NAMALWA (cell line): ENCODE measurements at regions not wholly inside any gene's neighbourhood (a gene's known extent, or its start where the extent isn't known, plus 50 kb on each side); places are given as distances from the start of the nearest gene placed in this dataset.

Experiments
- DNase-seq: peaks from one replicate; pipeline ENCODE4 v3.0.0-alpha.2; 2015; ENCODE audit warnings: low spot score

DNA sequence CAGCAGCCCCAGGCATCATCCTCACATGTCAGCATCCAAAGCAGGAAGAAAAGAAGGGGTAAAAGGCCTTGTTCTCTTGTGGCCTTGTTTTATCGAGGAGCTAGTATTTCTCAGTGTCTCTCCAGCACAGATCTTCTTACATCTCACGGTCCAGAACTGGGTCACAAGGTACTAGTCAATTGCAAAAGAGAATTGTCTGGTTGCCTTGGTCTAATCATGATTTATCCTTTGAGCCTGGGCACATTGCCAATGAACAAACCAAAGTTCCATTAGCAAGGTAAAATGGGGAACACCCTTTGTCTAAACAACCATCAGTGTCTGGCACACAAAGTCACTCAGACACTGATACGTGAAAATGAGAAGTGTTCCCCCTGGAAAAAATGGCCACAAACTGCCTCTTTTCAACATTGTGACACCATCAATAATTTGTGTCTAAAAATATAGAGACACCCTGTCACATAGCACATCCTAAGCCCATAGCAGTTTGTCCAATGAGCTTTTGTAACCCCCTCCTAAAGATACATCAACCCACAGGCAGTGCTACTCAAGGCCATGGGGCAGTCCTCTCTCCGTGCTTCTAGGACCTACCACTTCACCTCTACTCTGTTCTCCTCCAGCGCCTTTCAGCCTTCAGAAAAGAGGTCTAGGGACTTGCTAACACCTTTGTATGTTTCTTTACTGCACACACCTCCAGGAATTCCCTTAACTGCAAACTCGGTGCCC, 534.4 kb downstream of the MID1IP1 start:
- no peak for DNase-seq

DNA sequence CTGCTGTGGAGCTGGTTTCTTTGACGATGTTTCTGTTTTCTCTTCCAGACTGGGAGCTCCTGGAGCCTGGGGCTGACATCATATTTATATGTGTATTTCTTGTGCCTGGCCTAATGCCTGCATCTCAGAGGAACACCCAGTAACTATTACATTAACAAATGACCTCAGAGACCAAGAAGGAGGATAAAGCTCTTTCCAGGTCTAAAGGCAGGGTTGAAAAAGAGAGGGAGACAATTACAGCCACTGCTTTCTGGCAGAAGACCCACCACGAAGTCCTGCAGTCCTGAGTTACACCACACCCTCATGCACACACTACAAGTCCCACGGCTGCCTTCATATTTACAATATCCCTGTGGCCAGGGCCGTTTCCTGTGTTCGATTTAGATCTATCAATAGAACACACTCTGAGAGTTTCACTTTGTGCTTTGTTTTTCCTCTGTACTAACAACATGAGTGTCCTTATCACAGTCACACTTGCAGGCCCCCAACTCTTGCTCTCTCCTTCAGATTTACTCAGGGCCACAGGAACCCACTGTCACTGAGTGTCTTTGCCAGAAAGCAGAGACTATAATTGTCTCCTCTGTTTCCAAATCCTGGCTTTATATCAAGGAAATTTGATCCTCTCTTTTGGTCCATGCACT, 535.5 kb downstream of the MID1IP1 start:
- DNase-seq, result peak; percentile 17

DNA sequence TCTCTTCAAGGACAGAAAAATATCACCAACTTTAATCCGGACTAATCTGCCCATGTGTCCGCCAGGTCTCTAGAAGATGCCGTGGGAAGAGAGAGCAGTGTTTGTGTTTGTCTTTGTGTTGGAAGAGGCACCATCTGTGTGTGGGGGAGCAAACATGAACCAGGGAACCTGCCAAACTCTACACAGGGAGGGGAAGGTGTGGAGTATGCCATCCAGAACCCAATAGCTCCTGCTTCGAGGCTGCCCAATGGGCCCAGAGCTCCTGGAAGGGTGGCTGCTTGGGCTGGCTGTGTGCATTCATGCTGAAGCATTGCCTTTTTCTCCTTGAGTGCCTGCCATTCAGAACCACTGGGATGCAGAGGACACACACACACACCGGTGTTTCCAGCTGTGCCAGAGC, 536.2 kb downstream of the MID1IP1 start:
- DNase-seq, result no peak

DNA sequence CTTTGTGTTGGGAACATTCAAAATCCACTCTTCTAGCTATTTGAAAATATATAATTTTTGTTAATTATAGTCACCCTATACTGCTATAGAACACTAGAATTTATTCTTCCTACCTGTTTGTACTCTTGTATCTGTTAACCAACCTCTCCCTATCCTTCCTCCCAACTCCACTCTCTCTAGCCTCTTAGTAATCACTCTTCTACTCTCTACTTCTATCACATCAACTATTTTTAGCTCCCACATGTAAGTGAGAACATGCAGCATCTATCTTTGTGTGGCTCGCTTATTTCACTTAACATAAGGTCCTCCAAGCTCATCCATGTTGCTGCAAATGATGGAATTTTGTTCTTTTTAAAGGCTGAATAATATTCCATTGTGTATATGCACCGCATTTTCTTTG, 537.3 kb downstream of the MID1IP1 start:
- DNase-seq, result no peak

DNA sequence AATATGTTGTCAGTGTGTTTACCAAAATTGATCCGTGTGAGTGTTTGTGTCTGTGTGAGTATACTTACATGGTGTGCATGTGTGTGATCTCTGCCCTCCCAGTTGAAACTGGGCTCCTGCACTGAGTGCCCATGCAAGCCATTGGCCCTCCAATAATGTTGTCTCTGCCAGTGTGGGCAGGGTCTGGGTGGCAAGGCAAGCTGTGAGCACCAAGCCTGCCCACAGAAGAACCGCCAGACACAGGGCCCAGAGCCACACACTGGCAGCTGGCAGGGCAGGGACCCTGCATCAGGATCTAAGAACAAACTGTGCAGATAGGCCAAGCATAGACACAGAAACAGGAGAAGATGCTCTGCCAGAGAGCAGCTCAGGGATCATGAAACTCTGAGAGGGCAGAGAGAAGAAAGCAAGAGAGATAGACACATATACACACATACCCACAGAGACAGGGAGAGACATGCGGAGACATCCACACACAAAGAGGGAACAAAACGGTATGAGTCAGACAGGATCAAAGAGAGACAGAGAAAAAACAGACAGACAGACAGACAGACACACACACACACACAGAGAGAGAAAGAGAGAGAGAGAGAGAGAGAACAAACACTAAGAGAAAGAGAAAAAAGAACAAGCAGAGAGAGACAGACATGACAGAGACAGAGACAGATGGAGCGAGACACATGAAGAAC, 555.0 kb downstream of the MID1IP1 start:
- no peak for DNase-seq

DNA sequence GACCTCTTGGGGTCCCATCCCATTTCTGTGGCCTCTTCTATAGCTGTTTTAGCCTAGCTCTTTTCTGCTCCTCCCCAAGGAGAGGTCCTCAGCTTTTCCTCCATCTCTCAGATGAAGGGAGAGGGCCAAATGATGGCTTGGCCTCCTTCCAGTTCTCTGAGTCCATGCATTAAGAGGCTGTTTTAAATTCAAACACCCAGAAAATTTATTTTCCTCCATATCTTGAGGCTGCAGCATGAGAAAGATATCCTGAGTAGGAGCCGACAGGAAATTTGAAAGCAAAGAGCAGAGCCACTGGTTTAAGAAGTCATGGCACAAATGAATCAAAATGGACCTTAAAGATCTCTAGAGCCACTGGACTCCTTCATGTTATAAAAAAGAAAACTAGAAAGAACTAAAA, 558.8 kb downstream of the MID1IP1 start:
- DNase-seq, result no peak

DNA sequence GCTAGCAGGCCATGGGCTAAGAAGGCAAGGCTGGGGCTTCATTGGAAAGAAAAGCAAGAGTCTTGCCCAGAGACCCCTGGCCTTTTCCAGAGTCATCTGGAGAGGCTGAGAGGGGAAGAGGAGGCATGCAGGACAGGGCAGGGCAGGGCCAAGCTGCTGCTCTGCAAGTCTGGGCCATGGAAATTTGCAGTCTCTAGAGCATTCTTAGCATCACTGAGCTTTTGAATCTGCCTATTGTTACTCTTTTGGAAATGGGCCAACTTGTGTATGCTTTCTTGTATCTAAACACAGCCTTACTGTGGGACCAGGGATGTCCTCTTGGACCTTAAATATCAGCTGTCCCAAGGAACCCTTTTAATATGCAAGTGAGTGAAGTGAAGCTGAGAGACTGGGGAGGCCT, 560.5 kb downstream of the MID1IP1 start:
- no peak for DNase-seq

DNA sequence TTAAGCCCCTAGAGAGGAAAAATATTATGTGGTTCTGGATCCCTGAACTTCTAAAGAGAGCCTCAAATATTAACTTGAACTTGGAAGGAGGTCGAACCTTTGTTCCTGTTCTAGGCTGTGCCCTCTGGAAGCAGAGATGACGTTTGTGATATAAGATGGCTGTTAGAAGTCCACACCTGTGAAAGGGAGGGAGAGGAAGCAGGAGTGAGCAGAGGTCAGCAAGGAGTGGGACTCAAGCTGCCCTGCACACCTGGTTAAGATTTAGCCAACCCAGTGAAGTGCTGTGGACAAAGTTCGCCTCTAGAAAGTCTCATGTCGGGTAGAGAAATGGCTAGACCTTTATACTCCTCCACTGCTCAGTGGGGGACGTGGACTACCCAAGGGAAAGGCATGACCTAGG, 566.2 kb downstream of the MID1IP1 start:
- DNase-seq, result no peak

DNA sequence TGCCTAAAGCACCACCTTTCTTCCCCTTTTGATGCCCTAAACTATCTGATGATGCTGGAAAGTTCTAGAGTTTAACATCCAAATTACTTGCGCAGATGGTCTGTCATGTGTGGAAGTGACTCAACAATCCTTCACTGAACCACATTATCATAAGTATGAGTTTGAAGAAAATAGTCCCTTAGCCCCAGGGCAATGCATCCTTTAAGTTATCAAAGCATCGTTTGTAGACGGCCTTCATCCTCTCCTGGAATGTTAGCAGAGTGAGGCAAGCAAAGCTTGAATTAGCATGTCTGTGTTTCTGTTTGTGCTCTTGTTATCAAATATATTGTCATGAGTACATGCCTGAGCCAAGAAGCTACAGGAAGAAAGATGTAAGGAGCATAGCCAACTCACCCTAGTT, 570.9 kb downstream of the MID1IP1 start:
- no peak for DNase-seq

DNA sequence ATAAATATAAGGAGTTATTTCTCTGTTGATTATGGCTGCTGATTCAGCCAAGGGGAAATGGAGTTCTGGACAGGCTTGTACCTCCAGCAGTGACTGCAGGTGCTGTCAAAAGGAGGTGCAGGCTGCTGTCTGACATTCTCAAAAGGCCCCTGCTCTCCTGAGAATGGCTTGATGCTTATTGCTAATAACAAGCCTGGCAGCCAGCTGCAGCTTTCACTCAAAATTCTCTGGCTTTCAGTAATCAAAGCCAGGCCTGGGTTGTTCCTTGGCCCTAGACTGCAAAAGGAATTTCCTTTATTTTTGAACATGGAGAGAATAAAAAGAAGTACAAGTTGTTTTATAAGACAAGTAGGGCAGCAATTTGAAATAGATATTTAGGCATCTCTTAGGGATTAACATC, 575.9 kb downstream of the MID1IP1 start:
- DNase-seq, result no peak

DNA sequence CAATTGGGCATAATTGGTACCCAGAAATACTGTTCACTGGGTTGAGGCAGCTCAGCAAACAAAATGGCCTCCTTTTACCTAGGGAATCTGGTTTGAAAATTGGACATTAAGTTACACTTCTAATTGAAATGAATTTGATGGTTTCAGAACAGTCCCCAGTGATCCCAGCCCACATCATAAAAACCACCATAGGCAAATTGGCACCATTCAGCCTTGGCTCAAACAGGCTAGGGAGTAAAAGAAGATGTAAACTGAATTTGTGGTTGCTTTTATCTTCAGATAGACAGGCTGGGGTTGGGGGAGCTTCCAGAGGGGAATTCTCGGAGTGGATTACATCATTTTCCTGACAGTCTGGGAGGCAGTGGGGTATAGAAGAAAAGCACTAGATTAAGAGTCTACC, 576.5 kb downstream of the MID1IP1 start:
- DNase-seq, result no peak

DNA sequence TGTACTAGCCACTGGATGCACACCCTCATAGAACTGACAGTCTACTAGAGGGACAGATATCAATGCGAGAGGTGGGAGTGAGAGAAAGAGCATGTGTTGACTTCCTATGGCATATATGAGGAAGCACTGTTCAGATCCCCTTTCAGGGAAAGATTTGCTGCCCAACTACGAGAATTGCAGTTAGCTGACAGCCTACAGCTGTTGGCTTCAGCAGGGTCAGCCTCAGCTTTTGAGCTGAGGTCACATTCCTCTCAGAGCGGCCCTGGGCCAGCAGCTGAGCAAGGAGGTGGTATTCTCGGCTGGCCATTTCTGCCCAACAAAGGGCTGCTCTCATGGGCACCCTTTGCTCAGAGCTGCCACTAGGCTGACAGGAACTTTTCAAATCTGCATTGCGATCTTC, 580.2 kb downstream of the MID1IP1 start:
- DNase-seq, result no peak

DNA sequence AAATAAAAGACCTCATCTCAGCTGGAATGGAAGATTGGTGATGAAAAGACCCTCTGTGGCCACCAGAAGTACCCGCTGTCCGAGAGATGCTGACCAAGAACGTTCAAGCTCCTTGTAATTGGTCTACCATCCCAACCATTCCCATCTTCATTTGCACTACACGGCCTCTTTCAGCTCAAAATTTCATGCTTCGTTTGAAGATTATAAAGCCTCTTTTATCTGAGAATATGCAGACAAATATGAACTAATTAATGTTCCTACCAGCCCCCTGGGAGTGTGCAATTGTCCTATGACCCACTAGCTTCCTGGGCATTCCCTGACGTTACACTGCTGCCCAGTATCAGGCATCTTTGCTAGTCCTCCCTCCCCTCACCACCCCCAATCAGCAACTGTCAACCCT, 583.7 kb downstream of the MID1IP1 start:
- no peak for DNase-seq

DNA sequence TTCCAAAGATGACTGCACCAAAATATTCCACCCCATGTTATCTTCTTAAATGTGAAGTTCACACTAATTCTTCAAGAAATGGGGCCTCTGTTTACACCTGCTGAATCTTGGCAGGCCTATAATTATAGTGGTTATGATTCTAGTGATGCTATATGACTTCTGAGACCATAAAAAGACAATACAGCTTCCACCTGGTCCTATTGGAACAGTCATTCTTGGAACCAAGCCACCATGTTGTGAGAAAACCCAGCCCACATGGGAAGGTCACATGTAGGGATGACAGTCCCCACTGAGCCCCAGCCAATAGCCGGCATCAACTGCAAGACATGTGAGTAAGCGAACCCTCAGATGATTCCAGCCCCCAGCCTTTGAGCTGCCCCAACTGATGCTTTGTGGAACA, 587.5 kb downstream of the MID1IP1 start:
- DNase-seq, result no peak

DNA sequence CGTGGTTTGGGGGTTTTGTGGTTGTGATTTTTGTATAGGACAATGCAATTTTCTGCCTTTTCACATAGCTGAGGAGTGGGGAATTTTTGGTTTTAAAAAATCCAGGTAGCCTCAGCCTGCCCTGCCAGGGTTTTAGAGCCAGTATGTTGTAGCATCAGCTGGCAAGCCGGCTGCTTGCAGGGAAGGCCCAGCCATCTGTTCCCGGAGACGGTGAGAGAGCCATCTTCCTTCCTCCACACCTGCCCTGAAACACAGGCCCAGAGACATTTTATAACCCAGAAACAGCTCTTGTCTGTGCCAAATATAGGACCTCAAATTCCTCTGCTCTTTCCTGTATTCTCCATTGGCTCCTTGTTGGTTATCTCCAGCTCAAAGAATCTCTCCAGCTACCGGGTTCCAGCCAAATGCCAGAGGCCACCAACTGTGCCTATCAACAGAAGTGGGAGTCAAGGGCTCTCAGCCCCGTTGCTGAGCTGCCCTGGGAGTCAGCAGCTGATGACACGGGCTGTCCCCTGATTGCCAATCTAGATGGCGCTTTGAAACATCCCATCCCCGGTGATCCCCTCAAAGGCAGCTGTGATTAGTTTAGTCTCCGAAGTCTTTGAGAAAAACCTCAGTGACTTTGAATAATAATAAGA, 595.2 kb downstream of the MID1IP1 start:
- no peak for DNase-seq

DNA sequence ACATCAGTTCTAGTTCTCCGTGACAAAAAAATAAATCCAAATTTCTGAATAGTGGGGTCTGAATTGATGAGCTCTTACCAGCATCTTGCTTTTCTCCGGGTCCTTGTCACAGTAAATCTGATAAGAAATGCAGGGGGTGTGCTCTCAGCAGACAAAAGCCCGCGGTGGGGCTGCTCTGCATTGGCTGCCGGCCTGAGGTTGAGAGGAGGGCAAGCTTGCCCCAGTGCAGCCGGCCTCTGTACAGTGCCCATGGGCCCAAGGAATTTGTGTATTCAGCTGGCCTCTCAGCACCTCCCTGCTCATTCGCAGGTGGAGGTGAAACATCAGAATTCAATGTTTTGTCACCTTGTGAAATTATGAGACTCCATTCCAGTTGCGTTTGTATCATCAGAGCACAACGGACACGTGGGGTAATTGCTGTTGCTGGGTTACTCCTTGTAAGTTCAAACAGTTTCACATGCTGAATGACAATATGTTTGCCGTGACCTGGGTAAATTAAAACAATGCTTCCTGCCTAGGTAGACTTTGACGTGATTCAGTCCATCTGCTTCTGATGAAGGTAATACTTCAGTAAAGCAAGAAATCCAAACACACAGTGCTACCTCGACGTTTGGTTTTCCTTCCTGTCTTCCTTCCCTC, 596.4 kb downstream of the MID1IP1 start:
- no peak for DNase-seq

DNA sequence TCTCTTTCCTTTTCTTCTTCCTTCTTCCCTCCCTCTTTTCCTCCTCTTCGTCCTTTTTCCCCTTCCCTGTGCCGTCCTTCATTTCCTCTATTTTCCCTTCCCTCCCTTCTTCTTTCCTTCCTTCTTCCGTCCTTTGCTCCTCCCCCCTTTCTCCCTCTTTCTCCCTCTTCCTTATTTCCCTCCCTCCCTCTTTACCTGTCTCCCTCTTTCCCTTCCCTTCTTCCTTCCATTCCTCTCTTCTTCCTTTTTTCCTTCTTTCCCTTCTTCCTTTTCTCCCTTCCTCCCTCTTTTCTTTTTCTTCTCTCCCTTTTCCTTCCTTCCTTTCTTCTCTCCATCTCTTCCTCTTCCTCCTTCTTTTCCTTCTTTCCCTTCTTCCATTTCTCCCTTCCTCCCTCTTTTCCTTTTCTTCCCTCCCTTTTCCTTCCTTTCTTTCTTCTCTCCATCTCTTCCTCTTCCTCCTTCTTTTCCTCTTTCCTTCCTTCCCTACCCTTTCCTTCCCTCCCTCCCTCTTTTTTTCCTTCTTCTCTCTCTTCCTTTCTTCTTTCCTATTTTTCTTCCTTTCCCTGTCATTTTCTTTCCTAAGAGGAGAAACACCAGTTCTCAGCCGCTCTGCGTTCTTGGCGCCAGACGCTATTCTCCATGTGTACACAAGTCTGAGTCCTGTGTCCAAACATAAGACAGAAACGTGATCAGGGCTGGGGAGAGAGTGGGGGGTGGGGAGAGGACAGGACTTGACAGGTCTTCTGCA, 597.1 kb downstream of the MID1IP1 start:
- no peak for DNase-seq

DNA sequence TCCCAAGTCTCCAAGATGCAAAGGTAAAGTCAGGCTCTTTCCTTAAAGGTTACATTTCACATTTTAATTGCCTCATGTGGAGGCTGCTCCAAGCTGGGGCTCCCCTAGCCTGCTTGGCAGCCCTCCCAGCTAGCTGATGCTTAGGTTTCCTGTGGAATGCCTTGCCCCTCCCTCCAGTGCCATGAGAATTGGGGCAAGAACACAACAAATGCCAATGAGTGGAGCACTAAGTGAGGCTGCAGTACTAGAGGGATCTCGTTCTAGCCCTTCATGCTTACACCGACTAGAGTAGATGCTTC, 597.7 kb downstream of the MID1IP1 start:
- DNase-seq, result no peak

DNA sequence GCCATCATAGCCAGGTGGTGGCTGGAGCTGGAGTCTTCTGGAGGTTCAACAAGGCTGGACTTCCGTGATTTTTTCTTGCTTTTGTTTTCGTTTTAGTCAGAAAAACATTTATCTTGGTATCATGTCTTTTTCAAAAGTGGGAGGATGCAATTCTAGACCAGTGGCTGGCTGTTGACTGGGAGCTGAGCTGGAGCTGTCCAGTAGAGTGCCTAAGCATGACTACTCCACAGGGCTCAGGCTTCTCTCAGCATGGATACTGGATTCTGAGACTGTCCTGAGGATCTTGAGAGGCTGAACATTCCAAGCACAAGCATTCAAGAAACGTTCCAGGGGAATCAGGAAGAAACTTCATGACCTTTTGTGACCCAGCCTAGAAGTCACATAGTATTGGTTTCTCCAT, 598.1 kb downstream of the MID1IP1 start:
- DNase-seq, result no peak

DNA sequence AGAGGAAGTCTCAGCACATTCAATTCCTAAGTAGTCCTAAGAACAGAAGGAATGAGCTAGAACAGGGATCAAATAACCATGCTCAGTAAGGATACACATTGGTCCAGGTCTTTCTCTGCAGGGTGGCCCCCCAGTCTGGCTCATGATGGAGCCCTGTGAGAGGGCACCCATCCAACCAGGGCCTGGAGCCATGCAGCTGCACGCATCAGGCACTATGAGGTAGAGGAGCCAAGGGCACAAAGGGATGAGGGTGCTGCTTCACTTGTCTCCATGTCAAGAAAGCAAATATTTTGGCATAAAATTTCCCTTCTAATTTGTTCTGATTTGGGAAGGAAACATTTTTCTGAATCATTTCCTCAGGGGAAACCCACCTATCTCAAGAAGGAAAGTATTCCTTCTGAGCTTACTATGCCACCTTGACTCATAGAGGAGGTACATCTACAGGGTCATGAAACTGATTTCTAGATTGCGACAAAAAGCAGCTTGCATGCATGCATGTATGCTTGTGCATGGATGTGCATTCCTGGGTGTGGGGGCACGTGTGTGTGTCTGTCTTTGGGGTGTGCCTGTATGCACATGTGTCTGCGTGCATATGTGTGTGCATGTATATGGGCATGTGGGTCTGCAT, 600.3 kb downstream of the MID1IP1 start:
- no peak for DNase-seq

DNA sequence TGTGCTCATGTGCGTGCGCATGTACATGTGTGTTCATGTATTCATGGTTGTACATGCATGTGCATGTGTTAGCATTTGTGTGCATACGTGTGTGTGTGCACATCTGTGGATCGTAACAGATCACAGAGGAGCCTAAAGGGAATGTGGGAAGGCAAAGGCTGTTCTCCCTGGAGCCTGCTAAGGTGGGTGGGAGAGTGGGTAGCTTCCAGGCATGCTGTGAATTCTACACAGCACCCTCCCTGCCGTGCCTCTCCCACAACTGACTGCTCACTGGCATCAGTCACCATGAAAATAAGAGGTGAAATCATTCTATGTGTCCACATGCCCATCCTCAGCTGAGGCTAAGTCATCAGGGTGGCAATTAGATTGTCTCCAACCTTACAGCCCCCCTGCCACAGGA, 600.9 kb downstream of the MID1IP1 start:
- no peak for DNase-seq

DNA sequence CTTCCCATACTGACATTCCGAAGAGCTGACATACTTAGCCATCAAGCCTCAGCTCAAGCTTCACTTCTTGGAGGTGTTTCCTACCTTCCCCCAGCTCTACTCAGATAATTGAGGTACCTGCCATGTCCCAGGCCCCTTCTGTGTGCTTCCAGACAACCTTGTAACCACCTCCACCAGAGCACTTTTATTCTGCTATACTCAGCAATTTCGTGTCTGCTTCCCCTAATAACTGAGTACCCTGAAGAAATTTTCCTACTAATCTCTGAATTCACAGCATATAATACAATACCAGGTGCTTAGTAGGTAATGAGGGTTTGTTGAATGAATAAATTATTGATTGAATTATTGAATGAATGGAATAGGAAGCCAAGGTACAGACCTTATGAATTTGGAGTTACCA, 605.5 kb downstream of the MID1IP1 start:
- no peak for DNase-seq
